ENCODE measurements at regions not wholly inside any gene's neighbourhood (a gene's known extent, or its start where the extent isn't known, plus 50 kb on each side); places are given as distances from the start of the nearest gene placed in this dataset.

- DNase-seq, result no peak
Observed at GRCh38 chr13:57450356-57450755, 181.2 kb upstream of the PCDH17 start.

- no peak for DNase-seq
Observed at GRCh38 chr13:57452228-57452627, 179.3 kb upstream of the PCDH17 start.

DNA sequence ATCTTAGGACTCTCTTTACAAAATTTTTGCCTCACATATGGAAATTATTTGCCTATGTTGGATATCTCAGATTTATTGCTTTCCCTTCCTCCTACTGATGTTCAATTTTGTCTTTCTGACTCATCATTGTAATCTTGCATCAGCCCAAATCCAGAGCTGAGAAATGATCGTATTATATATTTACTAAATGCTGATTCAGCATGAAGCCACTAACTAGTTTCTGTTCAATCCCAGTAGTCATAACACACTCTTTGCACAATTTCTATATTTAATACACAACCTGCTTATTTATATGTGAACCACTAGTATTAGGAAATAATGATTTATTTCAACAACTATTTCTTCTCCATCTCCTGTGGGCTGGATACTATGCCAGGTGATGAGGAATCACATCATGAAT, 161.1 kb upstream of the PCDH17 start:
- no peak for DNase-seq

GRCh38 chr13:57491318-57491717, 140.2 kb upstream of the PCDH17 start:
- DNase-seq, result no peak

DNA sequence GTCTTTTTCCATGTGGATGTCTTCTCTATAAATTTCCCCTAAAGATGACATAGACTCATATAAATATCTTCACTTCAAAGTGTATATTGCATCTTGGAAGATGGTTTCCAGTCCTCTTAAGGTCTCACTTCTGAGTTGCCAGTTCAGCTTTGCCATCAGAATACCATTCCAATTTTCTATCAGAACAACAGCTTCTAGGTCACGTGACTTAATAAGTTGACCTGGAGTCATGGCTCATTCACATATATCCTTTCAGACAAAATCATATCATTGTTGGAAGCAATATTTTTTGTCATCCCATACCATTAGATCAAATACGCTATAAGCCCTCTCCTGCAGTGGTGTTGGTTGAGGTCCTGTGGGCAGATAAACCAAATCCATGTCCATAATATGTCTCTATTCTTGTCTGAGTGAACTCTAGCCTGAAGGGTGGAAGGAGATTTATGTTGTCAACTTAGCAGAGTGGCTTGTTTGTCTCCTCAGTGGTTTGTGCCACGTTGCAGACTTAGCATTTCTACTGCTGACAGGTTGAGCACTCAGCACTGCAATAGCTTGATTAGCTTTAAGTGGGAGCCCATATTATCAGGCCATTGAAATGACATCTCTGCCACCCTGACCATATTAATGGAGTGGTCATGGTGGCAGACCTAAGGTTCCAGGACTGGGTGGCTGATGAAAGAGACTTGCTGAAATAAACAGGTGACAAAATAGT, 123.6 kb upstream of the PCDH17 start:
- DNase-seq, result no peak

DNA sequence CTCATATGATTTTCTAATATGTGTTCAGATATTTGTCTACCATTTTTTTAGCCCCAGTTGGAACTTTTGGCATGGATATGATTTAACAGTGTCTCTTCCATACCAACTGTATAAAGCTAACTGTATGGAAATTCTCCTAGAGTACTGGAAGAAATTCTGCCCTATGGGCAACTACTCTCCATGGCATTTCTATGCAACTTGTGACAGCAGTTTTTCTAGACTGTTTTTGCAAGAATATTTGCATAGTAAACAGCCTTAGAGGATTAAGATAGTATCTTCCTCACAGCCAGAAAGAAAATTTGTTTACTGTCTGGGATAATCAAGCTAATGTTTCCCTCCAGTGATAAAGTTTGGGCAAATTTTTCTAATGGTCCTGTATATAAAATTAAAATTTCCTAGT, 119.9 kb upstream of the PCDH17 start:
- no peak for DNase-seq

DNA sequence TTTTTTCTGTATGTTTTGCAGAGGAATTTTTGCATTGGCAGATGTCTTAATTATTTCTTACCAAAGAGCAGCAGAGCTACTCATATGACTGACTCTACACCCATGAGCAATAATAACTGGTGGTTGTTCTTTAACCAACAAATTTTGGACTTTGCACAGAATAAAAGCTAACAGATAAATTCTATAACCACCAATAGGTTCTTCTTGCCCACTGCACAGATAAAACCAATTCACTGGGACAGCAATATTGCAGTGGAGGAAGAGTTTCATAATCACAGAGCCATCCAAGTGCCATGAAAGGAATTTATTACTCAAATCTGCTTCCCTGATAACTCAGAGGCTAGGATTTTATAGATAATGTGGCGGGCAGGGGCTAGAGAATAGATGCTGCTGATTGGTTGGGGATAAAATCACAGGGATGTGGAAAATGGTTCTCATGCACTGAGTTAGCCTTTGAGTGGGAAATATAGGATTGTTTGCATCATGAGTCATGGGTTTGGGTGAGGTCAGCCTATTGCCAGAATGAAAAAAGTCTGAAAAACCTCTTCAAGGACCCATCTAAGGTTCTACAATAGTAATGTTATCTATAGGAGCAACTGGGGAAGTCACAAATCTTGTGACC, 104.3 kb upstream of the PCDH17 start:
- no peak for DNase-seq

DNA sequence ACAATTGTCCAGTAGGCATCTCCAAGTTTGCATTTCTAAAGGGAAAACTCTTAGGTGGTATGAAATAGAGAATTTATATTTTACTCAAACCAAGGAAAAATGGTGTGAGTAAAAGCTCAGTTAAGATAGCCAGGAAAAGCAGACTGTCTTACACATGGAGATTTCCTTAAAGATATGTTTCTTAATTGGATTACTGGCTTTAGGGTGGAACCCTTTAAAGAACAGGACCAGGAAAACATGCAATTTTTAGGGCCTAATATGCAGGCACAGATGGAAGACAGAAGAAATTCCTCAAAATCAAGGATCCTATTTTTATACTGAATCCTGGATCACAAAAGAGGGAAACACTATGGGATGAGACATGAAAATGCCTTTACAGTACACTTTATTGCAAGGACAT, 100.3 kb upstream of the PCDH17 start:
- no peak for DNase-seq

GRCh38 chr13:57546942-57547341, 84.6 kb upstream of the PCDH17 start:
- no peak for DNase-seq

GRCh38 chr13:57552437-57552836, 79.1 kb upstream of the PCDH17 start:
- no peak for DNase-seq

DNA sequence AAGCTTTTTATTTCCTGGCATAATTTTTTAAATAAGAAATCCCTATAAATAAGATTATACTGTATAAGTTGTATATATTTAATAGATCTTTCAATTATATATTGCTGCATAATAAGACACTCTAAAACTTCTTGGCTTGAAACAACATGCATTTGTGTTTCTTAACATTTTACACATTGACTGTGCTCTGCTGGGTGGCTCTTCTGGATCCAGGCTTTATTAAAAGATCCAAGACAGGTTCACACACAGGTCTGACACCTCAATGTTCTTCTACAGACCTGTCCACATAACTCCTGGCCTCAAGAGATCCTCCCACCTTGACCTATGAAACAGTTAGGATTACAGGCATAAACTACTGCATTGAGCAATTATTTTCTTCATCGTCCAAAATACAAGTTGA, 77.6 kb upstream of the PCDH17 start:
- DNase-seq, result no peak

GRCh38 chr13:57558051-57558467, 73.5 kb upstream of the PCDH17 start:
- DNase-seq, result peak in 2 of 3 donors; percentile 7 to 20

- no peak for DNase-seq
Observed at GRCh38 chr13:57568865-57569264, 62.7 kb upstream of the PCDH17 start.

DNA sequence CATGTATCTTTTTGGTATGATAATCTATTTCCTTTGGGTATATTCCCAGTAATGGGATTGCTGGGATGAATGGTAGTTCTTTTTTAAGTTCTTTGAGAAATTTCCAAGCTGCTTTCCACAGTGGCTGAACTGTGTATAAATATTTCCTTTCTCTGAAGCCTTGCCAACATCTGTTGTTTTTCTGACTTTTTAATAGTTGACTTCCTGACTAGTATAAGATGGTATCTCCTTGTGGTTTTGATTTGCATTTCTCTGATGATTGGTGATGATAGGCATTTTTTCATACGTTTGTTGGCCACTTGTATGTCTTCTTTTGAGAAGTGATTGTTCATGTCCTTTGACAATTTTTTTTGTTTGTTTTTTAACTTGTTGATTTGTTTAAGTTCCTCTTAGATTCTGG, 61.6 kb upstream of the PCDH17 start:
- DNase-seq, result no peak
